ENCODE measurements at regions not wholly inside any gene's neighbourhood (a gene's known extent, or its start where the extent isn't known, plus 50 kb on each side); places are given as distances from the start of the nearest gene placed in this dataset.
"Not testable (repeated sequence)": the region's sequence is repeated elsewhere in the genome, so short reads cannot be mapped to it uniquely, and the experiment has no call there.

- Mint-ChIP-seq H3K36me3 (no peaks in the 10 kb centered on the region), H3K4me1 (peaks cover 3% of the 10 kb centered on the region), H3K27ac (no peak overlapping the region), H3K9me3 (no peaks in the 10 kb centered on the region), H3K4me3 (no peak overlapping the region), H3K27me3 (no peaks in the 10 kb centered on the region)
Observed at GRCh38 chr6:134622382-134623173, 304.7 kb upstream of the SGK1 start.

- H3K27ac Mint-ChIP-seq = no peak overlapping the region
- H3K4me1 Mint-ChIP-seq = peaks cover 3% of the 10 kb centered on the region
- no peaks in the 10 kb centered on the region for H3K36me3 Mint-ChIP-seq
- H3K27me3 Mint-ChIP-seq = no peaks in the 10 kb centered on the region
- H3K9me3 Mint-ChIP-seq = no peaks in the 10 kb centered on the region
- no peak overlapping the region for H3K4me3 Mint-ChIP-seq
Observed at GRCh38 chr6:134621858-134622257, 303.9 kb upstream of the SGK1 start.

- no peak overlapping the region for H3K27ac Mint-ChIP-seq
- no peak overlapping the region for H3K4me3 Mint-ChIP-seq
- no peaks in the 10 kb centered on the region for H3K36me3 Mint-ChIP-seq
- H3K9me3 Mint-ChIP-seq = no peaks in the 10 kb centered on the region
- peaks cover 3% of the 10 kb centered on the region for H3K4me1 Mint-ChIP-seq
- H3K27me3 Mint-ChIP-seq = no peaks in the 10 kb centered on the region
Observed at GRCh38 chr6:134619789-134620188, 301.9 kb upstream of the SGK1 start.

GRCh38 chr6:134619077-134619476 lies 301.2 kb upstream of the SGK1 start:
- Mint-ChIP-seq H3K9me3 (no peaks in the 10 kb centered on the region), H3K27me3 (no peaks in the 10 kb centered on the region), H3K36me3 (no peaks in the 10 kb centered on the region), H3K27ac (peak overlapping the region; percentile 10), H3K4me1 (peaks cover 3% of the 10 kb centered on the region), H3K4me3 (no peak overlapping the region)

GRCh38 chr6:134614606-134615485 lies 296.9 kb upstream of the SGK1 start:
- Mint-ChIP-seq H3K4me1 (peaks cover 3% of the 10 kb centered on the region), H3K9me3 (no peaks in the 10 kb centered on the region), H3K27ac (no peak overlapping the region), H3K27me3 (no peaks in the 10 kb centered on the region), H3K4me3 (no peak overlapping the region), H3K36me3 (no peaks in the 10 kb centered on the region)

GRCh38 chr6:134612128-134612527 lies 294.2 kb upstream of the SGK1 start:
- not testable (repeated sequence) for H3K27ac Mint-ChIP-seq, H3K36me3 Mint-ChIP-seq, H3K4me1 Mint-ChIP-seq, H3K4me3 Mint-ChIP-seq, H3K27me3 Mint-ChIP-seq, H3K9me3 Mint-ChIP-seq

- H3K4me3 Mint-ChIP-seq = no peak overlapping the region
- H3K36me3 Mint-ChIP-seq = no peaks in the 10 kb centered on the region
- no peak overlapping the region for H3K27ac Mint-ChIP-seq
- no peaks in the 10 kb centered on the region for H3K4me1 Mint-ChIP-seq
- H3K27me3 Mint-ChIP-seq = no peaks in the 10 kb centered on the region
- no peaks in the 10 kb centered on the region for H3K9me3 Mint-ChIP-seq
Observed at GRCh38 chr6:134610411-134610810, 292.5 kb upstream of the SGK1 start.

GRCh38 chr6:134609716-134610261 lies 291.9 kb upstream of the SGK1 start:
- no peaks in the 10 kb centered on the region for H3K4me1 Mint-ChIP-seq

GRCh38 chr6:134607411-134607810 lies 289.5 kb upstream of the SGK1 start:
- H3K9me3 Mint-ChIP-seq = no peaks in the 10 kb centered on the region
- H3K27ac Mint-ChIP-seq = no peak overlapping the region
- peaks cover 2% of the 10 kb centered on the region for H3K36me3 Mint-ChIP-seq
- no peak overlapping the region for H3K4me3 Mint-ChIP-seq
- H3K4me1 Mint-ChIP-seq = no peaks in the 10 kb centered on the region
- H3K27me3 Mint-ChIP-seq = no peaks in the 10 kb centered on the region

More at GRCh38 chr6:134609716-134610261, 291.9 kb upstream of the SGK1 start:
- no peak overlapping the region for H3K27ac Mint-ChIP-seq
- H3K4me3 Mint-ChIP-seq = no peak overlapping the region
- H3K27me3 Mint-ChIP-seq = no peaks in the 10 kb centered on the region
- no peaks in the 10 kb centered on the region for H3K36me3 Mint-ChIP-seq
- no peaks in the 10 kb centered on the region for H3K9me3 Mint-ChIP-seq

- H3K4me3 Mint-ChIP-seq = no peak overlapping the region
- H3K27me3 Mint-ChIP-seq = no peaks in the 10 kb centered on the region
- peaks cover 2% of the 10 kb centered on the region for H3K36me3 Mint-ChIP-seq
- no peak overlapping the region for H3K27ac Mint-ChIP-seq
- no peaks in the 10 kb centered on the region for H3K9me3 Mint-ChIP-seq
- no peaks in the 10 kb centered on the region for H3K4me1 Mint-ChIP-seq
Observed at GRCh38 chr6:134605034-134605433, 287.1 kb upstream of the SGK1 start.

- Mint-ChIP-seq H3K27ac (no peak overlapping the region), H3K4me3 (no peak overlapping the region), H3K9me3 (no peaks in the 10 kb centered on the region), H3K36me3 (peaks cover 2% of the 10 kb centered on the region), H3K27me3 (no peaks in the 10 kb centered on the region), H3K4me1 (no peaks in the 10 kb centered on the region)
Observed at GRCh38 chr6:134604014-134604676, 286.2 kb upstream of the SGK1 start.

- peaks cover 2% of the 10 kb centered on the region for H3K36me3 Mint-ChIP-seq
- H3K9me3 Mint-ChIP-seq = no peaks in the 10 kb centered on the region
- no peaks in the 10 kb centered on the region for H3K4me1 Mint-ChIP-seq
- H3K27me3 Mint-ChIP-seq = no peaks in the 10 kb centered on the region
- H3K4me3 Mint-ChIP-seq = no peak overlapping the region
- no peak overlapping the region for H3K27ac Mint-ChIP-seq
Observed at GRCh38 chr6:134603561-134603960, 285.6 kb upstream of the SGK1 start.

GRCh38 chr6:134602123-134602522 lies 284.2 kb upstream of the SGK1 start:
- H3K36me3 Mint-ChIP-seq = peaks cover 2% of the 10 kb centered on the region
- H3K9me3 Mint-ChIP-seq = no peaks in the 10 kb centered on the region
- no peak overlapping the region for H3K27ac Mint-ChIP-seq
- H3K4me3 Mint-ChIP-seq = no peak overlapping the region
- H3K27me3 Mint-ChIP-seq = no peaks in the 10 kb centered on the region
- no peaks in the 10 kb centered on the region for H3K4me1 Mint-ChIP-seq

GRCh38 chr6:134600671-134601070 lies 282.8 kb upstream of the SGK1 start:
- Mint-ChIP-seq H3K4me1 (no peaks in the 10 kb centered on the region), H3K4me3 (no peak overlapping the region), H3K36me3 (peaks cover 2% of the 10 kb centered on the region), H3K27ac (no peak overlapping the region), H3K27me3 (no peaks in the 10 kb centered on the region), H3K9me3 (no peaks in the 10 kb centered on the region)

GRCh38 chr6:134599079-134599478 lies 281.2 kb upstream of the SGK1 start:
- Mint-ChIP-seq H3K27ac (no peak overlapping the region), H3K9me3 (no peaks in the 10 kb centered on the region), H3K27me3 (no peaks in the 10 kb centered on the region), H3K4me3 (no peak overlapping the region), H3K36me3 (no peaks in the 10 kb centered on the region), H3K4me1 (no peaks in the 10 kb centered on the region)
